GM21737 (cell line): ENCODE measurements at regions not wholly inside any gene's neighbourhood (a gene's known extent, or its start where the extent isn't known, plus 50 kb on each side); places are given as distances from the start of the nearest gene placed in this dataset.
"Not testable (repeated sequence)": the region's sequence is repeated elsewhere in the genome, so short reads cannot be mapped to it uniquely, and the experiment has no call there.

ENCODE experiments used
- ATAC-seq: cut with Tn5 transposase; IDR thresholded peaks from one replicate; pipeline ENCODE4 v1.9.1; 2021; ENCODE audit warnings: mild to moderate bottlenecking, moderate library complexity; ENCODE audit not compliant: unreplicated experiment

- ATAC-seq = no peak
These were observed 732.5 kb downstream of the GALC start for GRCh38 chr14:87260460-87260859.

GRCh38 chr14:87257421-87257820 is 735.6 kb downstream of the GALC start:
- ATAC-seq = no peak

- no peak for ATAC-seq
These were observed 737.9 kb downstream of the GALC start for GRCh38 chr14:87255058-87255457.

GRCh38 chr14:87254331-87254874 is 738.6 kb downstream of the GALC start:
- ATAC-seq = no peak

GRCh38 chr14:87253791-87254190 is 739.2 kb downstream of the GALC start:
- not testable (repeated sequence) for ATAC-seq

- ATAC-seq = no peak
These were observed 740.9 kb downstream of the GALC start for GRCh38 chr14:87252103-87252502.

GRCh38 chr14:87251011-87251410 is 742.0 kb downstream of the GALC start:
- no peak for ATAC-seq

GRCh38 chr14:87241018-87241768 is 751.8 kb downstream of the GALC start:
- no peak for ATAC-seq

GRCh38 chr14:87240319-87240718 is 752.7 kb downstream of the GALC start:
- ATAC-seq = not testable (repeated sequence)

GRCh38 chr14:87233806-87234384 is 759.1 kb downstream of the GALC start:
- no peak for ATAC-seq

- ATAC-seq = no peak
These were observed 759.7 kb downstream of the GALC start for GRCh38 chr14:87233266-87233665.

GRCh38 chr14:87231336-87232026 is 761.5 kb downstream of the GALC start:
- no peak for ATAC-seq

GRCh38 chr14:87230726-87231125 is 762.3 kb downstream of the GALC start:
- no peak for ATAC-seq

GRCh38 chr14:87229131-87229530 is 763.9 kb downstream of the GALC start:
- ATAC-seq = no peak

- no peak for ATAC-seq
These were observed 776.0 kb downstream of the GALC start for GRCh38 chr14:87217023-87217422.

- no peak for ATAC-seq
These were observed 778.4 kb downstream of the GALC start for GRCh38 chr14:87214558-87214957.

- no peak for ATAC-seq
These were observed 785.2 kb downstream of the GALC start for GRCh38 chr14:87207756-87208155.

GRCh38 chr14:87205811-87206210 is 787.2 kb downstream of the GALC start:
- ATAC-seq = no peak

- no peak for ATAC-seq
These were observed 789.6 kb downstream of the GALC start for GRCh38 chr14:87203346-87203745.

GRCh38 chr14:87199381-87199780 is 793.6 kb downstream of the GALC start:
- ATAC-seq = no peak

- ATAC-seq = no peak
These were observed 796.5 kb downstream of the GALC start for GRCh38 chr14:87196436-87196835.

GRCh38 chr14:87187786-87188185 is 805.2 kb downstream of the GALC start:
- no peak for ATAC-seq
